Stimulated activated CD4-positive, alpha-beta T cell treated with anti-CD3 and anti-CD28 coated beads, Interleukin-1b, Interleukin-23, amount 100 ng/mL, for 24 hours (primary cell): ENCODE measurements at regions not wholly inside any gene's neighbourhood (a gene's known extent, or its start where the extent isn't known, plus 50 kb on each side); places are given as distances from the start of the nearest gene placed in this dataset.

Source experiments
- DNase-seq, 4 experiments: peaks; one replicate each; pipeline ENCODE4 v3.0.0-alpha.2; 2020; ENCODE audit warnings: low read depth in 4 of 4, low spot score in 1 of 4

DNA sequence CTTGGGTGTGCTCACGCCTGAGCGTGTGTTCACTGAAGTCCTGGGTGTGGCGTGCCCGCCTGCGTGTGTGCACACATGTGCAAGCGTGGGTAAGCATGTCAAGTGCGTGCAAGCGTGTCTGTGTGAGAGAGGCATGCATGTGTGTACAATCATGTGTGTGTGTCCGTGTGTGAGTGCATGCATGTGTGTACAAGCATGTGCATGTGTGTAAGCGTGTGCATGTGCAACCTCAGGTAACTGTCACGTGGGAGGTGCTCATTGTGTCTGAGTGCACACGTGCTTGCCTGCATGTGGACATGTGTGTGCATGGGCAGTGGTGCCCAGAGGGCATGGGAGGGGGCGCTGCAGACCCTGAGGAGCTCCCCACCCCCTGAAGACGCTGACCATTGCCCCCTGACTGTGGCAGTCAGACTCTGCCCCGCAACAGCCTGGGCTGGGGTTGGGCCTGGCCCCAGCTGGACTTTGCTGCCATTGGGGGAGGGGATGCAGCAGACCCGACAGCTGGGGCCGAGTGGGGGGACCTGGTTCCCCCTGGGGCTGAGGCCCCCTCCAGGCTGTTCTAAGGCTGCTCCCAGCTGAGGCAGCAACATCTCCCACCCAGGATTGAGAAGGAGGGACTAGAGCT lies 88.1 kb downstream of the UNCX start:
- DNase-seq, result no peak

DNA sequence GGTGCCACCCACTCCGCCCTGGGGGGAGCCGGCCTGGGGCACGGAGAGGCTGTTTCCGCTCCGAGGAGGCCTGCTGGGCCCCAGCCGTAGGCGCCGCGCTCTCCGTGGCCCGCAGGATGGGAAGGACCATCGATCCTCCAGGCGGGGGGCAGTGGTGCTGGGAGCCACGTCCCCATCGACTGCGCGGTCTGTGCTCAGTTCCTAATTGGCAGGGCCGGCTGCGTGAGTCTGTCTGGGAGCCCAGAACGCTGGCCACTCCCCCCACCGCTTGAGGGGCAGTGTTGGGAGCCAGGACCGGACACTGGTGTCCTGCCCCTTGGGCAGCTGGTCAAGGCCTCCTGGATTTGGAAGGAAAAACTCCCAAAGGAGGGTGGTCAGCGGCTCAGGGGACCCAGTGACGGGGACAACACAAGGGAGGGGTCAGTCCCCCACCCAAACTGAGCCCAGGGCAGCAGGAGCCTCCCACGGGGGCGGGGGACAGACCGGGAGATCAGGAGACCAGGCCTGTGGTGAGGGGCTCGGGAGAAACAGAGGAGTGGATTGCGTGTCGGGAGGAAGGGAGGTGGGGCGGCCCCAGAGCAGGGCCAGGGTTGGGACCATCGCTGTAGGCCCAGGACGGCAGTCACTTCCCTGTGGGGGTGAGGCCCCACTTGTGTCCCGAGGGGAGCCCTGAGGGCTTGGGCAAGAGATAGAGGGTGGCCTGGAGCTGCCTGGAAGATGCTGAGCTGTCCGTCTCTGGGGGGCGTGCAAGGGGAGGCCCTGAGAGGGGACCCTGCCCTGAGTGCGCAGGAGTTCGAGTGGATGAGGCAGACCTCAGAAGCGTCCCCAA lies 89.0 kb downstream of the UNCX start:
- no peak for DNase-seq

DNA sequence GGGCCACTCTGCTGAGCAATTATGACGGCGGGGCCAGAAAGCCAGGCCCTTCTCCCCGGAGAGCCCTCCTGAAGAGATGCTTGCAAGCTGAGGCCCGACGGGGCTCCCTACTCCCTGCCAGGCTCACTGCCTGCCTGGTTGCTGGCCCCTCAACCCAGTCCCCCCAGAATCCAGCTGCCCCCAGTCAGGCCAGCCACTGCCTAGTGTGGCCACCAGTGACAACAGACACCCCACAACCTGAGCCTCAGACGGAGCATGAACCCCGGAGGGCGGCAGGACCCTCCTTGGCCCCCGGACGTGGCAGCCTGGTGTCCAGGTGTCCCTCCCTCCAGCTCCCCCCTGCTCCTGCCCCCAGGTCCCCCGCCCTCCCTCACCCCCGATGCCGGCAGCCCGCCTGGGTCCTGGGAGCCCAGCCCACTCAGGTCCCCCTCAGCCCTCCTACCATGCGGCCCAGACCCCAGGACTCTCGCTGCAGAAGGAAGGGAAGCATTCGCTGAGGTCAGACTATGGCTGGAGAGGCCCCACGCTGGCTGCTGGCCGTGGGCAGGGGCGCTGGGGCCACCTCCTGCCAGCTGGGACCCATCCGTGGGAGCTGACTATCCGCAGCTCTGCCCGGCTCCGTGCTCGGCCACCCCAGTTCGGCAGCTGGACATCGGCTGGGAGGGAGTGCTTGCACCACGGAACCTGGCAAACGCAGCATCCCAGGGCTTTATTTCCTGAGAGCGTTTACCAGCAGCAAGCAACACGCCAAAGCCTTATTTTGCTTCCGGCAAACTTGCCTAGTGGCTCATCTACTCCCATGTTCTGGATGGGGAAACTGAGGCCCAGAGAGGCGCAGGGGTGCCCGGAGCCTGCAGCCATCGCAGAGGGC lies 89.8 kb downstream of the UNCX start:
- DNase-seq, result no peak

DNA sequence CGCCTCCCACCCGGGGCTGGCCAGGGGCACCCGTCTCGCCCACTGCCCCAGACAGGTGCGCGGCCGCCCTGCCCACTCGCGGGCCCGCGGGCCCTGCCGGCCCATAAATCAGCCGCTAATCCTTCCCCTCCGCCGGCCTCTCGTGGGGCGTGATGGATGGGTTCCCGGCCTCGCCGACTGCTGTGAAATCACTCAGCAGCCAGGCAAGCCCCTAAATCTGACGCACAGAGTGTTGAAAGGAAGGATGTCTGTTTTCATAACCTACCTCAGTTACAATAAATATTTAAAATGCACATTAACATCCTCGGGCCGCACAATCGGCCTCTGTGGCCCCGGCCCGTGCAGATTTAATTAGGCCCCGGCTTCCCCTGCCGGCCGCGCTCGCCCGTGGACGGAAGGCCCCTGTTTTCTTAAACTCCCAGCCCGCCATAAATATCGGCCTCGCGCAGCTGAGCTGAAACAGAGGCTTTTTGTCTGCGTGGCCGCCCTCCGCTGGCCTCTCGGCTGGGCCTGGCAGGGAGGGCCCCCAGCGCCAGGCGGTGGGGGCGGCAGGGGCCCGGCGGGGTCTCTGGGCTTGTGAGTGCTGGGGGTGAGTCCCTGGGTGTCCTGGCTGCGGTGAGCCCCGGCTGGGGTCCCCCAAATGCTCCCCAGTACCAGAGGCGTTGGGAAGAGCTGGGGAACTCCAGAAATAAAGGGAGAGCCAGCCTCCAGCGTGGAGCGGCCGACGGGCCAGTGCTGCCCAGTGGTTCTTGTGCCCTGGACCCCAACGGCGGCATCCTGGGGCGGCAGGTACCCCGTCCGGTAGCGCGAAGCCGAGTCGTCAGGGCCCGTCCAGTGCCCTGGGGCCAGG lies 90.7 kb downstream of the UNCX start:
- no peak for DNase-seq

DNA sequence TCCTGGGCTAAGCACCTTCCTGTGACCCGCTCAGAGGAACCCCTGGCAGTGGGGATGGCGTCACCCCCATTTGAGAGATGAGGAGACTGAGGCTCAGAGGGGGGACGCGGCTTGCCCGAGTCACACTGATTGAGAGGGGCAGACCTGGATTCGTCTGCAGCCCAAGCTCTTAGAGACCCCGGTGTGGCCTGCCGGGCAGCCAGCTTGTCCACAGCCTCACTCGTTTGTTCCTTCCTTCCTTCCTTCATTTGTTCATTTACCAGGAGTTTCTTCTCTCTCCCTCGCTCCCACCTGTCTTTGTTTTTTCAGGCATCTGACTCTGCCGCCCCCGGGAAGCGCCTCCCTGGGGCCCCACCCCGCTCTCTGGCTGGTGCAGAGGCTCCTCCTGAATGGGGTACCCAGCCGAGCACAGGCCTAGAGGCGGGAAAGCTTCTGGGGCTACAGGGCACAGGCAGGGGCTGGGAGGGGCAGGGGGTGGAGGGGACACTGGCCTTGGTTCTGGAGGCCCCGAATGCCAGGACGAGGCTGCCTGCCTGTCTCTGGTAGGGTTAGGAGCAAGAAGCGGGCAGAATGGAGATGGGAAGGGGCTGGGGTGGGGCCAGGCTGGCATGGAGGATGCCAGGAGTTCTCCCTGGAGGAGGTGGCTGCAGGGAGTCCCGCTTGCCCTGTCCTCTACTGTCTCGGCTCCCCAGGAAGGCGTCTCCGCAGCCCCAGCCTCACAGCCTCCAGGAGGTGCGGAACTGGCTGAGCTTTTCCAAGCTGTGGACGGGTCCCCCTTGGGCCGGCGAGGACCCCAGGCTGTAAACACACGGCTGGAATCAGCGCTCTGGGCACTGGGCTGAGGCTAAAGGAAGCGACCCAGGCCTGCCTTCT lies 91.6 kb downstream of the UNCX start:
- DNase-seq, result no peak

DNA sequence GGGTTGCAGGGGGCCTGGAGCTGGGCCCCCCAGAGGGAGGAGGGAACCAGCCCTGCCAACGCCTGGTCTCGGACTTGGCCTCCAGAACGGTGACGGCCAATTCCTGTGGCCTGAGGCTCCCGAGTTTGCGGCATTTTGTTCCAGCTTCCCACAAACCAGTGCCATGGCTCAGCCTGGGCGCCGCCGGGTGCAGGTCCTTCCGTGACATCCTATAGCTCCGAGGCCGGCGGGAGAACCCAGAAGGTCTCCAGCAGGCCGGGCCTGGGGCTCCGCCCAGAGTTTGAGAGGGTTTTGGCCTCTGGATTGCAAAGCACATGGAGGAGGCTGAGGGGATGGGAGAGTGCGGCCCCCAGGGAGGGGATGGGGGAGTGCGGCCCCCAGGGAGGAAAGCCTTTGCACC lies 92.6 kb downstream of the UNCX start:
- DNase-seq, result no peak

DNA sequence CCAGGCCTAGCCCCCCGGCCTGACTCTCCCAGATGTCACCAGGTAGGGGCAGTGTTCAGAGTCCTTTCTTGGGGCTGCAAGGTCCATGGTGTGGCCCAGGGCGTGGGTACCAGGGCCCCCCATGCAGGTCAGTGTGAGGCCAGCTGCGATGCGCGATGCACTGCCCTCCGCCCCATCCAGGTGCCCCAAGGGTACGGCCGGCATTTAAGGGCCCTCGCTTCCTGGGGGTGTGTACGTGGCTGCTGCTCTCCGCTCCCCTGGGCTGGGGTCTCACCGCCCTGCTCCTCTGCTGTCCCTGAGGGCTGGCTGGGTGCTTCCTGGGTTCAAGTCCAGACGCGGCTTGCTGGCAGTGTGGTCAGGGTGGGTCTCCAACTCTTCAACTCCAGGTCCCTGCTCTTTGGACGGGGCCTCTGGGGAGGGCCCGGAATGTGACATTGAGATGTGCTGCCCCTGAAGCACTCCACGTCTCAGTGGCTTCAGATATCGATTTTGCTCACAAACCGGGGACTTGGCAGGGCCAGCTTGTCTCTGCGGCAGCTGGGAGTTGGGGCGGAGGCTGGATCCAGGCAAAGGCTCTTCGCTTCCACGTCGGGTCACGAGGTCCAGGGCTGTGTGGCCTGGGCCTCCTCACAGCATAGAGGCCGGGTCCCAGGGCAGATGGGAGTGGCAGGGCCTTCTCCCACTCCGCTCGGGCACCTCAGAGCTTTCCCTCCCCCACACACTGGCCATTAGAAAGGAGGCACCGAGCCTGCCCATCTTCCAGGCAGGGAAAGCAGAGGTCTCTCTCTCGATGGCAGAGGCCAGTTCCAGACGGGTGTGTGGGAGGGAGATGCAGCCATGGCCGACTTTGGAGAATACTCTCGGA lies 93.2 kb downstream of the UNCX start:
- DNase-seq, result no peak

DNA sequence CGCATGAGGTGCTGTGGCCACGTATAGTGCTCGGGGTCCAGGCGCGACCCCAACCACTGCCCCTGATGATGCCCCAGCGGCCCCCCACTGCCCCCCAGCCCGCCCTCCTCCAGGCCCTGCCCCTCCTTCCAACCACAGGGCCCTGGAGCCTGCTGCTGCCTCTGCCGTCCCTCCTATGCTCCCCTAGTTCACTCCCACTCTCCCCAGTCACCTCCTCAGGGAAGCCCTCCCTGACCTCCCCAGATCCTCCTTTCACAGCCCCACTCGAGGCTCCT lies 93.8 kb downstream of the UNCX start:
- DNase-seq, result no peak

DNA sequence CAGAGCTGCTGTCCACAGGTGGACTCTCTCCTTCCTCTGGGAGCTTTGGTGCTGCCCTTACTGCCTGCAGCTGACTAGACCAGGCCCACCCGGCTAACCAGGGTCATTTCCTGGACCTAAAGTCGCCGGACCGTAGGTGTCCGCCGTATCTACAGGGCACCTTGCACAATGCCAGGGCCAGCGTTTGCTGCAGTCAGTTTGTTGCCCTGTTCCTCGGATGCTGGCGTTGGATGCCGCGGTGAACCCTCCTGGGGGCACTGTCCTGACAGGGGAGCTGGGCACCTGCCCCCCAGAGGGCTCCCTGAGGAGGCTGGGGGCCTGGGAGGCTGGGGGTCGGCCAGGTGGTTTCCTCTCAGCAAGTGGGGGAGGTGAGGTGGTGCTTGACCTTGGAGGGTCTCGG lies 96.6 kb downstream of the UNCX start:
- DNase-seq, result no peak

DNA sequence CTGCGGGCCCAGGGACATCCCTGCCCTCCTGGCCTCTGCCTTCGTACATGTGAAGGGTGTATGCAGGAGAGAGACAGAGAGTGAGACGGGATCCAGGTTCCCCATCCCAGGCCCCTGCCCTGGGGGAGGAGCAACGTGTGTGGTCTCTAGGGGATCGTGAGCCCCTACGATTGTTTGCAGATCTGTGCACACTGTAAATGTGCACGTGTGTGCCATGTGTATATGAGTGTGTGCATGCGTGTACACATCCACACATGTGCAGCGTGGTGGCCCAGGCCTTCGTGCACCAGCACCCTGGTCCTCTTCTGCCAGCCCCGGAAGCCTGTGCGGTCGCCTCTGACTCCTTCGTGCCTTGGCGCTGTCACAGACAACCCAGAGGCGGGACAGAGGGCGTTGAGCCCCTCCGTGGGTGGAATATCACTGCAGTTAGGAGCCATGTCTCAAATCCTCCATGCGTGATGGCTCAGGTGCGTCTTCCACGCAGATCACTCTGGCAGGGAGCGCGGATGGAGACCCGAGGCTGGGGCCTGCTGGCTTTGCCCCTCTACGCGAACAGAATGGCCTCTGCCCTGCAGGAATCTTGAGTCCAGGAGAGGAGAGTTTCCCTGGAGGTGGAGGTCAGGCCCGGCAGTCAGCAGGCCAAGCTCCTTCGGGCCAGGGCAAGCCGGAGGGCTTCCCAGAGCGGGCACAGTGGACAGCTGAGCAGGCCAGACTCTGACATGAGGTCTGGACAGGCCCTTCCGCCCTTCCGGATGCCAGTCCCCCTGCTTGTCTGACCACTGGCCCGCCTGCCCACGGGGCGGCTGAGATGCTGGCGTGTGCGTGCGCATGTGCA lies 97.5 kb downstream of the UNCX start:
- no peak for DNase-seq

DNA sequence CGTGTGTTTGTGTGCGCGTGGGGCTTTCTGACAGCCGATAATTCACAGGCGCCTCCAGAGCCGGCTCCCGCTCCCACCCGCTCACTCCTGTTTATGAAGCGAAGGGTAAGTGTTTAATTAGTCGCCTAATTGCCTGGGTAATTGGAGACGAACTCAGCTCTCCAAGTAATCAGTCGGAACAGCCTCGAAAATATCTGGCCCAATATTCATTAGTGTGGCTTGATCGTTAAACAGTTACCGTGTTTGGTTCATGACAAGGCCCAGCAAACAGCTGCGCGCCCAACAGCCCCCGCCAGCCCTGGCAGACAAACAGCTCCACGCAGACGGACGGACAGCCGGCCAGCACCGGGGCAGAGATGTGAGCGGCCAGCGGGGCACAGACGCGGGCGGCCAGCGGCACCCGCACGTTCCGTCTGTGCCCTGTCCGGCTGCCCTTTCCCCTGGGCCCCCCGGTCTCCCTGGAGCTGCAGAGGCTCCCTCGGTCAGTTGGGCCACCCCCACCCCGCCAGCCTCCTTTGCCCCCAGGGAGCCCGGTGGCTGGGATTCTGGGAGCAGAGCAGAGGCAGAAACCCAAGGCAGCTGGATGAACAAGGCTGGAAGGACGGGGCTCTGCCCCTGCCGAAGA lies 98.2 kb downstream of the UNCX start:
- DNase-seq, result no peak

DNA sequence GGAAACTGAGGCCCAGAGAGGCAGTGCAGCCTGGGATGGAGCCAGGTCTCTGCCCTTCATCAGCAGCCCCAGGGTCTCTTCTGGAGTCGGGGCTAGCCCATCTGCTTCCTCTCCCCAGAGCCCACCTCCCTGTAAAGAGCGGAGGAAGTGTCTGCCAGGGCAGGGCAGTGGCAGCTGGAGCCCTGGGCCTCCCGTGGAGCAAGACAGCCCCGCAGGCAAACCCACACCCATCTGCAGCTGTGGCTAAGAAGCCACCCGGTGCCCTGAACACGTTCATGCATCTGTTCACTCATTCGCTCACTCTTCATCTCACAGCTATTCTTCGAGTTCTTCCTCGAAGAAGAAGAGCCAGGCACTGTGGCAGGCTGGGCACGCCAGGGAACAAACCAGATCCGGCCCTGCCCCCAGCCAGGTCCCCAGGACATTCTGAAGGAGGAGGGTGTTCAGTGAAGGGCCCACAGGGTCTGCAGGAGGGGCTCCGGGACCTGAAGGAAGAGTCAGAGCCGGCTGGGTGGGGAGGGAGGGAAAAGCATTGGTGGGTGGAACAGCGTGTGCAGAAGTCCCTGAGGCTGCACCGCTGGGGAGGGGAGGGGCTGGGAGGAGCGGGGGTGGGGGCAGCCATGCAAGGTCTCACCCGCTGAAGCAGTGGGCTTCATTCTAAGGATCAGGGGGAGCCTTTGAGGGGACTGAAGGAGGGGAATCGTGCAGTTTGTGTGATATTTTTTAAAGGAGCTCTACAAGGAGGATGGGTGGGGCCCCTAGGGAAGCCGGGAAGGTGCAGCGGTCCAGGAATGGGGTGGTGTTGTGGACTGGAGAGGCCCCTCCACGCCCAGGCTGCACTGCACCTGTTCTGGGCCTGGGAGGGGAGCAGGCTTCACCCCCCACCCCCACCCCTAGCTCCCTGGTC lies 99.1 kb downstream of the UNCX start:
- no peak for DNase-seq

DNA sequence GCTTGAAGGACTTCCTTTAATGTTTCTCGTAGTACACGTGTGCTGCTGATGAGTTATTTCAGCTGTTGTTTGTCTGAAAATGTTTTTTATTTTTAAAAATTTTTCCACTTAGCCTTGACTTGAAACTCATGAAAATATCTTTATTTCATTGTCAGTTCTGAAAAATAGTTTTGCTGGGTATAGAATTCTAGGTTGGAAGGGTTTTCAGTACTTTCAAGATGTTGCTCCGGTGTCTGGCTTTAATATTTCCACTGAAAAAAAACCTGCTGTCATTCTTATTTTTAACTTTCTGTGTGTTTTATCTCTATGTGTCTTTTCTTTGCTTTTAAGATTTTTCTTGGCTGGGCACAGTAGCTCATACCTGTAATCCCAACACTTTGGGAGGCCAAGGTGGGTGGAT lies 103.8 kb downstream of the UNCX start:
- DNase-seq, result no peak

DNA sequence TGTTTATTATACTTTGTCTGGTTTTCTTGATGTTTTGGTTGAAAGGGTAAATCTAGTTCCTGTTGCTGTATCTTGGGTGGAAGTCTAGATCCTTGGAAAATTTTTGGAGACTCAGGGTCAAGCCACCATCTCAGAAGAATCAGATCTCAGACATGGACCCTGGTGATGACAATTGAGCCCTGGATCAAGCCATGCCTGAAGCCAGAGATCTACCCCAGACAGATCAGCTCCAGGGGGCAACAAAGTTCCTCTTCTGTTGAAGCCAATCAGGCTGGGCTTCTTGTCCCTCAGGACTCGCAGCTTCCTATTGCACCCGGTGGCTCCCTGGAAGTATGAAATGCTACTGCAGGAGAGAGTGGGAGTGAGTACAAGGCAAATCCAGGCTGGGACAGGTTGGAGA lies 106.9 kb downstream of the UNCX start:
- DNase-seq, result no peak

DNA sequence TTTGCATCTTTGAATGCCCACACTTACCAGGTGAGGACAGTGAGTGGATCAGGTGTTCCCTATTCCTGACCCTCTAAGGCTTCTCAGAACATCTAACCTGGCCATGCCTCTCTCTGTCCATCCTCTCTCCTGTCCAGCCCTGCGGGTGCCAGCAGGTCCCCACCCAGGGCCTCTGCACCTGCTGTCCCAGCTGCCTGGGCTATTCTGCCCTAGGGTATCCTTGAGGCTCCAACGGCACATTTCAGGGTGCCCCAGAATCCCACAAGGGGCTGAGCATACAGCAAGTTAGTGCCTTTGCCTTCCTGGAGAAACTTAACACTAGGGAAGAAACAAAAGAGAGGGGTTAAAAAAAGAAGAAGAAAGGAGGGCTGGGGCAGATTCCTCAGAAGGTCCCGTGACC lies 107.4 kb downstream of the UNCX start:
- no peak for DNase-seq

DNA sequence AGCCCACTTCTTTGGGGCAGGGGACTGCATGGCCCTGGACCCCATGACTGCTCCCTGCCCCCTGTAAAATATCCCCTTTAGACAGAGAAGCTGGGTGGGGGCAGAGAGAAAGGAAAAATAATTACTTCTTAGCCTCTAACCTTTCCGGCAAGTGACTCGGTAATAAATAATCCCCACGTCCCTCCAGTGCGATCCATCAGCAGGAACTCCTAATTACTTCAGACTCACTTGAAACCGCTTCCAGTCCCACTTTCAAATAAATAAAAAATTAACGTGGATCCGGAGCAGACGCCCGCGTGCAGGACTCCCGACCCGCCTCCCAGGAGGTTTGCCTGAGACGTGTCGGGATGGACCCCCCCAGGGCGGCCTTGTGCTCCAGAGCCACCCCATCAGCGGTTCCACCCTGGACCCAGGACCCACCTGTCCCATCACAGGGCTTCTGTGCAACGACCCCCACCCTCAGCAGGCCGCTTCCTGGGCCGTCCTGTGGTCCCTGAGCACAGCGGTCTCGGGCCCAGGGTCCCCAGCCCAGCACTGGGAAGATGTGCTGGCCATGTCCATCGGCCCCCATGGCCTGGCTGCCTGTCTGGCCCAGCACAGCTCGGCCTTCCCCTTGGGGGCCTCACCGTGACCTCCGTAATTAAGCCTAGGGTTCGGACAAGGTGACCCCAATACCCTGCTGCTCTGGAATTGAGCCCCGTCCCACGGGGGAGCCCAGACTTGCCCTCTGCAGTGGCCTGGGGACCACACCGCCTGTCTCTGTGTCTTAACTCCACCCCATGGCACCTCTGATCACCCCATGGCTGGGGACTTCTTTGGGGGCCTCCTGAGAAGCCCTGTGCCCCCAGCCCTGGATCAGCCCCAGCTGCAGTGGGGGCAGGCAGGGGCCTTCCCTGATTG lies 108.0 kb downstream of the UNCX start:
- DNase-seq, result no peak
